IMR-90 (cell line): ENCODE measurements at regions not wholly inside any gene's neighbourhood (a gene's known extent, or its start where the extent isn't known, plus 50 kb on each side); places are given as distances from the start of the nearest gene placed in this dataset.

Source experiments
- ATAC-seq: fragments of 200-7000 bp; cut with Tn5 transposase; 2 replicates; pipeline ENCODE4 v1.9.1; 2020; ENCODE audit warnings: low read depth, mild to moderate bottlenecking, moderate library complexity
- BruUV-seq: library from RNA; stranded (reverse); fragments of 400-500 nt; replicated peaks from 2 replicates; lab custom pipeline; 2021; lab: Mats Ljungman, UMichigan
- CTCF ChIA-PET: fragments of 300-600 bp; formaldehyde crosslinking; extraction: SDS; loops from one replicate; lab custom pipeline; 2021; ENCODE audit warnings: antibody characterized with exemption; lab: Yijun Ruan, JAX
- POLR2A ChIA-PET: fragments of 300-600 bp; sonication (Branson Sonifier 250); formaldehyde crosslinking; loops from one replicate; lab custom pipeline; 2022; ENCODE audit warnings: antibody characterized with exemption; ENCODE audit not compliant: unreplicated experiment; lab: Charles Lee
- DNase-seq: peaks from one replicate; pipeline ENCODE4 v3.0.0; 2013
- H2AFZ ChIP-seq: replicated peaks from 2 replicates; pipeline ENCODE3; 2013; ENCODE audit warnings: low read length, mild to moderate bottlenecking; ENCODE audit not compliant: poor library complexity
- H2AK5ac ChIP-seq: 2 replicates; pipeline ENCODE4 v1.6.1; 2013; ENCODE audit warnings: low read depth, low read length, inconsistent platforms
- H2AK9ac ChIP-seq: replicated peaks from 2 replicates; pipeline ENCODE3; 2013; ENCODE audit warnings: mild to moderate bottlenecking, low read depth, low read length, moderate library complexity; ENCODE audit not compliant: poor library complexity
- H2BK120ac ChIP-seq: 2 replicates; pipeline ENCODE4 v1.6.1; 2013; ENCODE audit warnings: low read depth, low read length, inconsistent platforms
- H2BK15ac ChIP-seq: 3 replicates; pipeline ENCODE4 v1.6.1; 2013; ENCODE audit warnings: low read depth, low read length, inconsistent platforms
- H2BK20ac ChIP-seq: 2 replicates; pipeline ENCODE4 v1.6.1; 2013; ENCODE audit warnings: low read depth, mild to moderate bottlenecking, inconsistent platforms, low read length, moderate library complexity
- H2BK5ac ChIP-seq: 2 replicates; pipeline ENCODE4 v1.6.1; 2013; ENCODE audit warnings: mild to moderate bottlenecking, low read depth, low read length, inconsistent platforms; ENCODE audit not compliant: poor library complexity, severe bottlenecking
- H3K14ac ChIP-seq: replicated peaks from 2 replicates; pipeline ENCODE4 v1.6.1; 2013; ENCODE audit warnings: low read depth, low read length, inconsistent platforms
- H3K18ac ChIP-seq: 2 replicates; pipeline ENCODE4 v1.6.1; 2013; ENCODE audit warnings: low read depth, low read length, control low read depth
- H3K23ac ChIP-seq: 2 replicates; pipeline ENCODE4 v1.6.1; 2013; ENCODE audit warnings: low read depth, low read length, inconsistent platforms
- H3K27ac ChIP-seq: 2 replicates; pipeline ENCODE4 v1.5.1; 2013; ENCODE audit warnings: mild to moderate bottlenecking, control low read depth, low read length; ENCODE audit not compliant: insufficient read depth
- H3K27me3 ChIP-seq: 2 replicates; pipeline ENCODE4 v1.6.1; 2013; ENCODE audit warnings: low read length; ENCODE audit not compliant: control insufficient read depth, insufficient read depth
- H3K36me3 ChIP-seq: 2 replicates; pipeline ENCODE4 v1.6.1; 2013; ENCODE audit warnings: low read length, mixed read lengths; ENCODE audit not compliant: control insufficient read depth, insufficient read depth
- H3K4ac ChIP-seq: 2 replicates; pipeline ENCODE4 v1.6.1; 2013; ENCODE audit warnings: low read depth, low read length, inconsistent platforms
- H3K4me1 ChIP-seq: 2 replicates; pipeline ENCODE4 v1.6.1; 2013; ENCODE audit warnings: low read length, mixed read lengths; ENCODE audit not compliant: control insufficient read depth, insufficient read depth
- H3K4me2 ChIP-seq: 2 replicates; pipeline ENCODE4 v1.6.1; 2013; ENCODE audit warnings: low read depth, mild to moderate bottlenecking, control low read depth, low read length, moderate library complexity
- H3K4me3 ChIP-seq: 2 replicates; pipeline ENCODE4 v1.5.1; 2013; ENCODE audit warnings: low read depth, mild to moderate bottlenecking, control low read depth, low read length, moderate library complexity; ENCODE audit not compliant: insufficient read depth
- H3K56ac ChIP-seq: 2 replicates; pipeline ENCODE4 v1.6.1; 2013; ENCODE audit warnings: low read length, inconsistent platforms; ENCODE audit not compliant: insufficient read depth; ENCODE audit errors: extremely low read depth
- H3K79me1 ChIP-seq, 2 experiments: 2 replicates each; pipeline ENCODE4 v1.6.1; 2013; ENCODE audit warnings: low read length in 2 of 2, inconsistent platforms in 1 of 2, low read depth in 1 of 2
- H3K9ac ChIP-seq: 2 replicates; pipeline ENCODE4 v1.6.1; 2013; ENCODE audit warnings: low read depth, low read length, control low read depth
- H3K9me1 ChIP-seq: 2 replicates; pipeline ENCODE4 v1.6.1; 2013; ENCODE audit warnings: low read length, inconsistent platforms; ENCODE audit not compliant: insufficient read depth
- H3K9me3 ChIP-seq: 2 replicates; pipeline ENCODE4 v1.6.1; 2013; ENCODE audit warnings: low read length; ENCODE audit not compliant: control insufficient read depth, insufficient read depth
- H4K20me1 ChIP-seq: 2 replicates; pipeline ENCODE4 v1.6.1; 2013; ENCODE audit warnings: low read length, inconsistent platforms; ENCODE audit not compliant: insufficient read depth
- H4K5ac ChIP-seq: 2 replicates; pipeline ENCODE4 v1.6.1; 2013; ENCODE audit warnings: mild to moderate bottlenecking, low read depth, low read length, control low read depth
- H4K8ac ChIP-seq, 2 experiments: 2 replicates each; pipeline ENCODE4 v1.6.1; 2013; ENCODE audit warnings: low read depth in 2 of 2, low read length in 2 of 2, control low read depth in 1 of 2, inconsistent platforms in 1 of 2
- H4K91ac ChIP-seq: 2 replicates; pipeline ENCODE4 v1.6.1; 2013; ENCODE audit warnings: low read depth, low read length, inconsistent platforms; ENCODE audit not compliant: insufficient read depth
- BHLHE40 ChIP-seq: fragments of 150-350 bp; IDR thresholded peaks from 2 replicates; pipeline ENCODE4 v1.6.1; 2016; ENCODE audit warnings: mild to moderate bottlenecking, low read depth, low read length
- CEBPB ChIP-seq: IDR thresholded peaks from 2 replicates; pipeline ENCODE4 v1.6.1; 2012; ENCODE audit warnings: low read depth, low read length, improper control_type of control experiment
- CHD1 ChIP-seq: IDR thresholded peaks from 2 replicates; pipeline ENCODE4 v1.6.1; 2012; ENCODE audit warnings: low read depth, low read length, improper control_type of control experiment
- FOS ChIP-seq: fragments of 150-350 bp; IDR thresholded peaks from 2 replicates; pipeline ENCODE4 v1.6.1; 2016; ENCODE audit warnings: low read depth, low read length
- MAFK ChIP-seq: IDR thresholded peaks from 2 replicates; pipeline ENCODE4 v1.6.1; 2012; ENCODE audit warnings: low read depth, low read length, improper control_type of control experiment
- MAZ ChIP-seq: IDR thresholded peaks from 2 replicates; pipeline ENCODE4 v1.6.1; 2012; ENCODE audit warnings: low read depth, mild to moderate bottlenecking, low read length, improper control_type of control experiment, moderate library complexity, borderline replicate concordance
- MXI1 ChIP-seq: IDR thresholded peaks from 2 replicates; pipeline ENCODE4 v1.6.1; 2012; ENCODE audit warnings: low read depth, mild to moderate bottlenecking, low read length, moderate library complexity, borderline replicate concordance
- NFE2L2 ChIP-seq: fragments of 150-350 bp; IDR thresholded peaks from 2 replicates; pipeline ENCODE4 v1.6.1; 2016; ENCODE audit warnings: low read depth, mild to moderate bottlenecking, low read length
- POLR2A ChIP-seq: IDR thresholded peaks from 2 replicates; pipeline ENCODE4 v1.6.1; 2012; ENCODE audit warnings: mild to moderate bottlenecking, low read depth, low read length
- RAD21 ChIP-seq: IDR thresholded peaks from 2 replicates; pipeline ENCODE4 v1.6.1; 2012; ENCODE audit warnings: low read length, improper control_type of control experiment
- RCOR1 ChIP-seq: IDR thresholded peaks from 2 replicates; pipeline ENCODE4 v1.6.1; 2012; ENCODE audit warnings: mild to moderate bottlenecking, low read length, improper control_type of control experiment; ENCODE audit not compliant: insufficient replicate concordance
- RFX5 ChIP-seq: IDR thresholded peaks from 2 replicates; pipeline ENCODE4 v1.8.0; 2012; ENCODE audit warnings: low read depth, mild to moderate bottlenecking, low read length, moderate library complexity
- SMC3 ChIP-seq: fragments of 150-350 bp; IDR thresholded peaks from 2 replicates; pipeline ENCODE4 v1.6.1; 2016; ENCODE audit warnings: low read depth, mild to moderate bottlenecking, antibody characterized with exemption, low read length, moderate library complexity
- USF2 ChIP-seq: fragments of 150-350 bp; IDR thresholded peaks from 2 replicates; pipeline ENCODE4 v1.6.1; 2017; ENCODE audit warnings: mild to moderate bottlenecking, antibody characterized with exemption, low read length, low read depth
- WGBS, 2 experiments: methylation state at CpG; one replicate each; pipeline versions ENCODE4 v1.1.5 to v1.1.7; 2013; ENCODE audit warnings: missing lambda C conversion rate in 2 of 2; ENCODE audit not compliant: insufficient read length in 1 of 2; ENCODE audit errors: extremely low coverage in 2 of 2; 5-methylcytosine and 5-hydroxymethylcytosine counted together
- dilution Hi-C: fragments of 300-500 bp; cut with HindIII; formaldehyde crosslinking; loops from one replicate; pipeline ENCODE4 v1.14.3; 2018; ENCODE audit warnings: low sequenced_read_pairs; ENCODE audit not compliant: unreplicated experiment
- in situ Hi-C: fragments of 300-500 bp; cut with MboI; formaldehyde crosslinking; loops from 3 replicates; pipeline ENCODE4 v1.14.3; 2019; ENCODE audit warnings: low sequenced_read_pairs, inconsistent platforms, mixed read lengths
- intact Hi-C: fragments of 100-400 bp; cut with micrococcal nuclease; formaldehyde crosslinking; loops from 2 replicates; pipeline ENCODE4 v1.10.0; 2022
- TF ChIP-seq, protein P1 (sequence below): fragments of 150-350 bp; IDR thresholded peaks from 2 replicates; pipeline ENCODE4 v1.6.1; 2016; ENCODE audit warnings: low read depth, mild to moderate bottlenecking, low read length, moderate library complexity, borderline replicate concordance
- TF ChIP-seq, protein P2 (sequence below): conservative IDR thresholded peaks from 2 replicates; pipeline ENCODE4 v1.5.1; 2012; ENCODE audit warnings: mild to moderate bottlenecking, low read depth, low read length, improper control_type of control experiment

DNA sequence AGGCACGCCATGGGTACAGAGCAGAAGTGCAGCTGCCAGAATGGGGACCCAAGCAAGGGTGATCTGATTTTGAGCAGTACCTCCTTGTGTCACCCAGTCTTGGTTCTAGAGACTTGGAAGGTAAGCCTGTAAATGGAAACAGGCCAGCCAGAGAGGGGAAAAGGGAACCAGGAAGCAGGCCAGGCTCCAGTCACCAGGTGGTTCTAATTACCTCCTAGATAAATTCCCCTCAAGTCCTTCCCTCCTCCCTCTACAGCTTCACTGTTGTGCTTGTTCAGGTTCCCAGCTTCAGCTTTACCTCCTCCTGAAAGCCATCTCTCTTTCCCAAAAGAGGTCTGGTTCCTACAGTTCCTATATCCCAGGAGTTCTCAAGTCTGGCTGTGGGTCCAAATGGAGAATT lies 58.8 kb upstream of the SLC7A14 start:
- no peak overlapping the region for H2BK20ac ChIP-seq
- no peak overlapping the region for H3K23ac ChIP-seq
- H2AK9ac ChIP-seq, result no peak overlapping the region
- no peak overlapping the region for H3K18ac ChIP-seq
- H3K79me1 ChIP-seq, result no peaks in the 10 kb centered on the region
- no peak overlapping the region for H3K27ac ChIP-seq
- no peak overlapping the region for H3K14ac ChIP-seq
- H3K56ac ChIP-seq, result no peak overlapping the region
- no peaks in the 10 kb centered on the region for H4K20me1 ChIP-seq
- no peak overlapping the region for H2AK5ac ChIP-seq
- no peaks in the 10 kb centered on the region for H3K9me1 ChIP-seq
- no peaks in the 10 kb centered on the region for H3K27me3 ChIP-seq
- DNase-seq (peak; percentile 15), ATAC-seq (no peak)
- dilution Hi-C loops, result no loop called here
- H2AFZ ChIP-seq, result peak overlapping the region; percentile 56
- H3K4ac ChIP-seq, result no peak overlapping the region
- H3K4me1 ChIP-seq, result peaks cover 12% of the 10 kb centered on the region
- H2BK5ac ChIP-seq, result no peak overlapping the region
- no peak overlapping the region for H2BK15ac ChIP-seq
- intact Hi-C loops, result no loop called here
- WGBS, 2 experiments, result no CpG with 5 or more reads among the region's 1 CpG
- H3K4me2 ChIP-seq, result no peak overlapping the region
- TF ChIP-seq CHD1, result no peak
- no peak for TF ChIP-seq MXI1
- no peak for TF ChIP-seq NFE2L2
- TF ChIP-seq CEBPB, result no peak
- TF ChIP-seq SMC3, result no peak
- TF ChIP-seq, protein P1, sequence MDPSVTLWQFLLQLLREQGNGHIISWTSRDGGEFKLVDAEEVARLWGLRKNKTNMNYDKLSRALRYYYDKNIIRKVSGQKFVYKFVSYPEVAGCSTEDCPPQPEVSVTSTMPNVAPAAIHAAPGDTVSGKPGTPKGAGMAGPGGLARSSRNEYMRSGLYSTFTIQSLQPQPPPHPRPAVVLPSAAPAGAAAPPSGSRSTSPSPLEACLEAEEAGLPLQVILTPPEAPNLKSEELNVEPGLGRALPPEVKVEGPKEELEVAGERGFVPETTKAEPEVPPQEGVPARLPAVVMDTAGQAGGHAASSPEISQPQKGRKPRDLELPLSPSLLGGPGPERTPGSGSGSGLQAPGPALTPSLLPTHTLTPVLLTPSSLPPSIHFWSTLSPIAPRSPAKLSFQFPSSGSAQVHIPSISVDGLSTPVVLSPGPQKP, result no peak
- TF ChIP-seq USF2, result no peak
- no peak for TF ChIP-seq MAZ
- TF ChIP-seq, protein P2, sequence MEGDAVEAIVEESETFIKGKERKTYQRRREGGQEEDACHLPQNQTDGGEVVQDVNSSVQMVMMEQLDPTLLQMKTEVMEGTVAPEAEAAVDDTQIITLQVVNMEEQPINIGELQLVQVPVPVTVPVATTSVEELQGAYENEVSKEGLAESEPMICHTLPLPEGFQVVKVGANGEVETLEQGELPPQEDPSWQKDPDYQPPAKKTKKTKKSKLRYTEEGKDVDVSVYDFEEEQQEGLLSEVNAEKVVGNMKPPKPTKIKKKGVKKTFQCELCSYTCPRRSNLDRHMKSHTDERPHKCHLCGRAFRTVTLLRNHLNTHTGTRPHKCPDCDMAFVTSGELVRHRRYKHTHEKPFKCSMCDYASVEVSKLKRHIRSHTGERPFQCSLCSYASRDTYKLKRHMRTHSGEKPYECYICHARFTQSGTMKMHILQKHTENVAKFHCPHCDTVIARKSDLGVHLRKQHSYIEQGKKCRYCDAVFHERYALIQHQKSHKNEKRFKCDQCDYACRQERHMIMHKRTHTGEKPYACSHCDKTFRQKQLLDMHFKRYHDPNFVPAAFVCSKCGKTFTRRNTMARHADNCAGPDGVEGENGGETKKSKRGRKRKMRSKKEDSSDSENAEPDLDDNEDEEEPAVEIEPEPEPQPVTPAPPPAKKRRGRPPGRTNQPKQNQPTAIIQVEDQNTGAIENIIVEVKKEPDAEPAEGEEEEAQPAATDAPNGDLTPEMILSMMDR, result no peak
- TF ChIP-seq RCOR1, result no peak
- no peak for TF ChIP-seq FOS
- TF ChIP-seq RFX5, result no peak
- no peak for TF ChIP-seq BHLHE40
- TF ChIP-seq RAD21, result no peak
- no peak for TF ChIP-seq MAFK
- no peak for TF ChIP-seq POLR2A
- H3K9me3 ChIP-seq, result peaks cover 4% of the 10 kb centered on the region; the same call in 1 of the 2 replicates
- no peaks in the 10 kb centered on the region for H3K36me3 ChIP-seq
- ChIA-PET CTCF (no interaction called here), POLR2A (no interaction called here)
- no peak overlapping the region for H4K5ac ChIP-seq
- H4K8ac ChIP-seq, result no peak overlapping the region
- no TSS peak for BruUV-seq
- H2BK120ac ChIP-seq, result no peak overlapping the region
- in situ Hi-C loops, result no loop called here
- no peak overlapping the region for H4K91ac ChIP-seq
- no peak overlapping the region; the same call in 1 of the 2 replicates for H3K9ac ChIP-seq
- no peak overlapping the region for H3K4me3 ChIP-seq
